B cell (primary cell): ENCODE measurements at regions not wholly inside any gene's neighbourhood (a gene's known extent, or its start where the extent isn't known, plus 50 kb on each side); places are given as distances from the start of the nearest gene placed in this dataset.

Experiments used
- ATAC-seq: fragments of 200-7000 bp; cut with Tn5 transposase; one replicate; pipeline ENCODE4 v1.10.0; 2021; ENCODE audit warnings: low read depth, mild to moderate bottlenecking, moderate number of reproducible peaks, moderate library complexity
- CTCF ChIA-PET: fragments of 350-600 bp; sonication (Branson Sonifier 250); formaldehyde crosslinking; loops from one replicate; lab custom pipeline; 2021; ENCODE audit warnings: antibody characterized with exemption, inconsistent platforms; lab: Charles Lee
- POLR2A ChIA-PET: fragments of 350-600 bp; sonication (Branson Sonifier 250); formaldehyde crosslinking; loops from one replicate; lab custom pipeline; 2021; ENCODE audit warnings: antibody characterized with exemption; lab: Charles Lee
- DNase-seq: peaks from one replicate; pipeline ENCODE4 v3.0.0; 2013
- H2AFZ ChIP-seq: 2 replicates; pipeline ENCODE4 v1.6.1; 2012; ENCODE audit warnings: mild to moderate bottlenecking, low read depth, low read length; ENCODE audit not compliant: insufficient read depth, poor library complexity, severe bottlenecking
- H3K27ac ChIP-seq, 2 donors: 1 replicate in 1 of 2; 2 replicates in 1 of 2; pipeline ENCODE4 v1.5.1; 2012 to 2013; ENCODE audit warnings: low read length in 2 of 2, mild to moderate bottlenecking in 2 of 2, moderate library complexity in 1 of 2
- H3K27me3 ChIP-seq, 4 experiments: fragments of 200-600 bp in 1 of 4; sonication (generic) in 1 of 4; replicated peaks in 1 of 4; 1 replicate in 2 of 4; 2 replicates in 2 of 4; pipeline versions ENCODE4 v1.6.1 to v1.7.0; 2013 to 2016; ENCODE audit warnings: low read length in 3 of 4, mild to moderate bottlenecking in 2 of 4, mixed read lengths in 1 of 4, moderate library complexity in 1 of 4; ENCODE audit not compliant: insufficient read depth in 4 of 4, control insufficient read depth in 3 of 4; ENCODE audit errors: control extremely low read depth in 1 of 4
- H3K36me3 ChIP-seq, 2 experiments: replicated peaks in 1 of 2; 1 replicate in 1 of 2; 2 replicates in 1 of 2; pipeline versions ENCODE4 v1.6.1 to v1.7.1; 2013; ENCODE audit warnings: low read length in 1 of 2; ENCODE audit not compliant: insufficient read depth in 2 of 2, control insufficient read depth in 1 of 2; ENCODE audit errors: control extremely low read depth in 1 of 2, extremely low read depth in 1 of 2
- H3K4me1 ChIP-seq, 2 donors: fragments of 200-600 bp in 1 of 2; sonication (generic) in 1 of 2; 1 replicate in 1 of 2; 2 replicates in 1 of 2; pipeline versions ENCODE4 v1.5.1 to v1.6.1; 2013 to 2017; ENCODE audit warnings: low read length in 2 of 2; ENCODE audit not compliant: control insufficient read depth in 2 of 2, insufficient read depth in 2 of 2
- H3K4me2 ChIP-seq: replicated peaks from 2 replicates; pipeline ENCODE3; 2012; ENCODE audit warnings: mild to moderate bottlenecking, low read depth, low read length; ENCODE audit not compliant: poor library complexity, severe bottlenecking
- H3K4me3 ChIP-seq, 5 experiments: fragments of 200-600 bp in 1 of 5; sonication (generic) in 1 of 5; 1 replicate in 3 of 5; 2 replicates in 2 of 5; pipeline versions ENCODE4 v1.5.1 to v1.7.0; 2011 to 2016; ENCODE audit warnings: low read length in 4 of 5, mild to moderate bottlenecking in 4 of 5, low read depth in 2 of 5, control low read depth in 1 of 5, moderate library complexity in 1 of 5; ENCODE audit not compliant: insufficient read depth in 1 of 5; ENCODE audit errors: control extremely low read depth in 1 of 5, extremely low read depth in 1 of 5
- H3K79me2 ChIP-seq: fragments of 200-600 bp; sonication (generic); one replicate; pipeline ENCODE4 v1.6.0; 2016; ENCODE audit warnings: low read length; ENCODE audit not compliant: control insufficient read depth, insufficient read depth
- H3K9ac ChIP-seq: fragments of 200-600 bp; sonication (generic); 2 replicates; pipeline ENCODE4 v1.6.1; 2017; ENCODE audit warnings: mild to moderate bottlenecking, low read length, moderate library complexity
- H3K9me3 ChIP-seq, 3 donors: one replicate each; pipeline versions ENCODE4 v1.6.1 to v1.7.1; 2013; ENCODE audit warnings: low read length in 2 of 3; ENCODE audit not compliant: control insufficient read depth in 2 of 3, insufficient read depth in 1 of 3; ENCODE audit errors: control extremely low read depth in 1 of 3
- H4K20me1 ChIP-seq: 2 replicates; pipeline ENCODE4 v1.6.0; 2012; ENCODE audit warnings: mild to moderate bottlenecking, low read length; ENCODE audit not compliant: insufficient read depth, control insufficient read depth, poor library complexity, severe bottlenecking
- H3K27ac Mint-ChIP-seq: one replicate; pipeline ENCODE4 v1.8.0; 2021; ENCODE audit warnings: mixed read lengths
- H3K27me3 Mint-ChIP-seq: one replicate; pipeline ENCODE4 v1.8.0; 2021; ENCODE audit warnings: mixed read lengths
- H3K4me1 Mint-ChIP-seq: one replicate; pipeline ENCODE4 v1.8.0; 2021; ENCODE audit warnings: mixed read lengths
- H3K4me3 Mint-ChIP-seq: one replicate; pipeline ENCODE4 v1.8.0; 2021; ENCODE audit warnings: mixed read lengths
- H3K9me3 Mint-ChIP-seq: one replicate; pipeline ENCODE4 v1.8.0; 2022; ENCODE audit warnings: mixed read lengths; ENCODE audit not compliant: insufficient read depth
- EZH2 ChIP-seq: IDR thresholded peaks from 2 replicates; pipeline ENCODE4 v1.6.1; 2012; ENCODE audit warnings: borderline replicate concordance, low read depth, mild to moderate bottlenecking, moderate library complexity, low read length; ENCODE audit not compliant: insufficient read depth, poor library complexity, severe bottlenecking
- WGBS: methylation state at CpG from one replicate; pipeline ENCODE4 v1.1.5; 2013; ENCODE audit warnings: missing lambda C conversion rate; ENCODE audit not compliant: insufficient coverage; 5-methylcytosine and 5-hydroxymethylcytosine counted together
- intact Hi-C: fragments of 100-400 bp; cut with micrococcal nuclease; formaldehyde crosslinking; loops from one replicate; pipeline ENCODE4 v1.10.0; 2022
- TF ChIP-seq, protein P1 (sequence below): fragments of 200-600 bp; IDR thresholded peaks from one replicate; pipeline ENCODE4 v1.8.0; 2022; ENCODE audit warnings: antibody characterized with exemption, mild to moderate bottlenecking

DNA sequence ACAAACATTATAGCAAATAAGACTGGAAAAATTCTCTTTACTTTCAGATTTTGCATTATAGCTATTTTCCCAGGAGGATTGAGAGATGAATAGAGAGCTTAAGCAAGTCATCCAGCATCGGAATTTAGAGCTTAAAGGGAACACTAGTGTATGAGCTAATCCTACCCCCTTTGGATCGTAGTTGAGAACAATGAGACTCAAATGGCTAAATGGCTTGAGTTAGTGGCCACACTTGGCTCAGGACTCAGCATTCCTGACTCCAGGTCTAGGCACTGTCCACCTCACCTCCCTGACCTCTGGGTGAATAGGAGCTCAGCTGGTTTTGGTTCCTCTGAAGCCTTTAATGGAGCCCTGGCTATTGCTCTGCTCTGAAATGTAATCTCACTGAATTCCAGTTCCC lies 97.5 kb upstream of the CXCR4 start:
- Mint-ChIP-seq H3K27ac (peak overlapping the region; percentile 28), H3K4me3 (no peak overlapping the region), H3K4me1 (peaks cover 97% of the 10 kb centered on the region), H3K27me3 (no peaks in the 10 kb centered on the region), H3K9me3 (peaks cover 3% of the 10 kb centered on the region)
- TF ChIP-seq, protein P1, sequence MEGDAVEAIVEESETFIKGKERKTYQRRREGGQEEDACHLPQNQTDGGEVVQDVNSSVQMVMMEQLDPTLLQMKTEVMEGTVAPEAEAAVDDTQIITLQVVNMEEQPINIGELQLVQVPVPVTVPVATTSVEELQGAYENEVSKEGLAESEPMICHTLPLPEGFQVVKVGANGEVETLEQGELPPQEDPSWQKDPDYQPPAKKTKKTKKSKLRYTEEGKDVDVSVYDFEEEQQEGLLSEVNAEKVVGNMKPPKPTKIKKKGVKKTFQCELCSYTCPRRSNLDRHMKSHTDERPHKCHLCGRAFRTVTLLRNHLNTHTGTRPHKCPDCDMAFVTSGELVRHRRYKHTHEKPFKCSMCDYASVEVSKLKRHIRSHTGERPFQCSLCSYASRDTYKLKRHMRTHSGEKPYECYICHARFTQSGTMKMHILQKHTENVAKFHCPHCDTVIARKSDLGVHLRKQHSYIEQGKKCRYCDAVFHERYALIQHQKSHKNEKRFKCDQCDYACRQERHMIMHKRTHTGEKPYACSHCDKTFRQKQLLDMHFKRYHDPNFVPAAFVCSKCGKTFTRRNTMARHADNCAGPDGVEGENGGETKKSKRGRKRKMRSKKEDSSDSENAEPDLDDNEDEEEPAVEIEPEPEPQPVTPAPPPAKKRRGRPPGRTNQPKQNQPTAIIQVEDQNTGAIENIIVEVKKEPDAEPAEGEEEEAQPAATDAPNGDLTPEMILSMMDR, result no peak
- no peak for TF ChIP-seq EZH2
- ChIA-PET CTCF (interaction anchor here (0.8 to 2.6 kb wide), 5 partner anchors 10 to 42 kb away, joined by 3 to 9 read pairs (median 5); no protein-coding TSS in a partner anchor), POLR2A (interaction anchor here (0.6 to 8.2 kb wide), 6 partner anchors 7 to 111 kb away, joined by 3 to 39 read pairs (median 10); no protein-coding TSS in a partner anchor)
- Histone ChIP-seq H3K79me2 (no peaks in the 10 kb centered on the region), H3K27me3 (no peaks in the 10 kb centered on the region), H3K27ac (no peak overlapping the region), H3K4me2 (no peak overlapping the region), H3K9me3 (no peaks in the 10 kb centered on the region), H4K20me1 (no peaks in the 10 kb centered on the region), H3K9ac (no peak overlapping the region), H3K4me1 (peaks cover 68 to 78% of the 10 kb centered on the region in 2 donors), H3K36me3 (no peaks in the 10 kb centered on the region), H3K4me3 (no peak overlapping the region), H2AFZ (no peak overlapping the region)
- no peak for ATAC-seq
- 100% methylated on average over 2 of the region's 2 CpGs for WGBS
- DNase-seq, result no peak
- intact Hi-C loops, result no loop called here

DNA sequence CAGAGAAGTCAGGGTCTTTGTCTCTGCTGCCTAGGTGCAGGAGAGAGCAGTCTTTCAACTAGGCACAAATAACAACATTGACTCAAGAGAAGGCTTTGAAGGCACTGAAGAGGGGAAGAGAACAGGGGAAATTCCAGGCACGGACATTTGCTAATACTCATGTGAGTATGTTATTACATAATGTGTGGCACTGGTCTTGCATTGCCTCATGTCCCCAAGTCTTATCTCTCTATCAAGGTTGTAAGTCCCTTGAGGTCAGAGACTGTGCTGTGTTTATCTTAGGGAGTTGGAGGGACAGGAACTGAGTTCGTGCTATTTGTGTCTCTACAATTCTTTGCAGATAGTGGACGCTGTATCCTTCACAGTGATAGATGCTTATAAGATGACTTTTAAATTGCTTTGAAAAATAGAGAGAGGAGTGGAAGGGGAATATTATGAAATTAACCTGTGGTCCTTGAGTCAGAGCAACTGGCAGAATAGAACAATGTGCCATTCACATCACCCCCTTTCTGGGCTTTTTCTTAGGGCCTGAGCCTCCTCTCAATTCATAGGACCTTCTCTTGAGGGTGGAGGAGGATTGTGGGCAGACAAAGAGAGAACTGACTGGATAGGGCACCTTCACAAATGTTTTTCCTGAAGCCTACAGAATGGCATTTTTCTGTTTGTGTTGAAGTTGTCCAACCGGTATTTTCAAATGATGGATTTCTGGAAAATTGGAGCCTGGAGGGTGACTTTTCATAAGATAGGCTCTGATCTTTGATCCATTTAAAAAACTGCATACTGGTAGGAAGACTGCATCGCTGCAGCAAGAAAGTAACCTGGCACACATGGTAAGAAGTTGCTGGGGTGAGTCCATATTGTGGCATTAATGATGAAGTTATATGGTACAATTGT lies 96.6 kb upstream of the CXCR4 start:
- no peaks in the 10 kb centered on the region for H3K36me3 ChIP-seq
- peak overlapping the region in 1 of 2 donors; percentile 99 for H3K27ac ChIP-seq
- H3K4me3 ChIP-seq, result no peak overlapping the region
- H3K79me2 ChIP-seq, result no peaks in the 10 kb centered on the region
- peaks cover 6% of the 10 kb centered on the region for H3K9me3 Mint-ChIP-seq
- H4K20me1 ChIP-seq, result no peaks in the 10 kb centered on the region
- ATAC-seq (peak; percentile 47), DNase-seq (peak; percentile 71)
- peaks cover 0 to 8% (median 0%) of the 10 kb centered on the region in 3 donors for H3K9me3 ChIP-seq
- peak overlapping the region; percentile 74 for H3K4me3 Mint-ChIP-seq
- H3K27ac Mint-ChIP-seq, result peak overlapping the region; percentile 82
- no peak overlapping the region for H3K9ac ChIP-seq
- no peak overlapping the region for H2AFZ ChIP-seq
- H3K27me3 ChIP-seq, result no peaks in the 10 kb centered on the region
- WGBS, result 79% methylated on average over 5 of the region's 5 CpGs
- no peaks in the 10 kb centered on the region for H3K27me3 Mint-ChIP-seq
- TF ChIP-seq, protein P1, result no peak
- no peak for TF ChIP-seq EZH2
- peaks cover 68 to 74% of the 10 kb centered on the region in 2 donors for H3K4me1 ChIP-seq
- CTCF ChIA-PET, result interaction anchor here (1.8 kb wide), 1 partner anchor 41 kb away, joined by 7 read pairs; no protein-coding TSS in a partner anchor
- no peak overlapping the region for H3K4me2 ChIP-seq
- POLR2A ChIA-PET, result interaction anchor here (0.6 to 8.2 kb wide), 5 partner anchors 6 to 112 kb away, joined by 3 to 44 read pairs (median 11); no protein-coding TSS in a partner anchor
- peaks cover 97% of the 10 kb centered on the region for H3K4me1 Mint-ChIP-seq
- intact Hi-C loops, result no loop called here
